LNCaP clone FGC (cell line): ENCODE measurements at regions not wholly inside any gene's neighbourhood (a gene's known extent, or its start where the extent isn't known, plus 50 kb on each side); places are given as distances from the start of the nearest gene placed in this dataset.

ENCODE experiments used
- DNase-seq: peaks from one replicate; pipeline ENCODE4 v3.0.0-alpha.2; 2011; ENCODE audit warnings: low read depth
- H3K4me3 ChIP-seq: 2 replicates; pipeline ENCODE4 v1.5.1; 2011; ENCODE audit warnings: mild to moderate bottlenecking, low read depth, low read length, control low read depth
- CTCF ChIP-seq: IDR thresholded peaks from 2 replicates; pipeline ENCODE4 v1.5.1; 2012; ENCODE audit warnings: mild to moderate bottlenecking; ENCODE audit not compliant: control insufficient read depth, insufficient read depth; ENCODE audit errors: extremely low read depth

DNA sequence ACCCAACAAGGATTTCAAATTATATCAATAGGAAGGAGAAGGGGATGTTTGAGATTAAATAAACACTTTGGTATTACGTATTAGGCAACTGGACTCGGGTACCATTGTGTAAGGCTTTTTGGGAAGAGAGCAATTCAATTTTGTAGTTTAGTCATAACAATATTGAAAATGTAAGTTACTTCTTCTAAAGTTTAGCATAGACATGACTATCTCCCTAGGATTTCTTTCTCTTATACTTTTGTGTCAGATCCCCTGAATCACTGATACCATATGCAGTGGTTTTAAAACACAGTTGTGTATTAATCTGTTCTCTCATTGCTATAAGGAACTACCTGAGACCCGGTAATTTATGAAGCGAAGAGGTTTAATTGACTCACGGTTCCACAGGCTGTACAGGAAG, 123.8 kb upstream of the FAM9C start:
- no peak for DNase-seq
- no peak for TF ChIP-seq CTCF
- no peak overlapping the region for H3K4me3 ChIP-seq

GRCh38 chrX:13167481-13168231, 123.2 kb upstream of the FAM9C start:
- DNase-seq = no peak
- H3K4me3 ChIP-seq = no peak overlapping the region
- no peak for TF ChIP-seq CTCF

- TF ChIP-seq CTCF = no peak
- DNase-seq = no peak
- H3K4me3 ChIP-seq = no peak overlapping the region
These were observed 121.1 kb upstream of the FAM9C start for GRCh38 chrX:13165266-13166189.

DNA sequence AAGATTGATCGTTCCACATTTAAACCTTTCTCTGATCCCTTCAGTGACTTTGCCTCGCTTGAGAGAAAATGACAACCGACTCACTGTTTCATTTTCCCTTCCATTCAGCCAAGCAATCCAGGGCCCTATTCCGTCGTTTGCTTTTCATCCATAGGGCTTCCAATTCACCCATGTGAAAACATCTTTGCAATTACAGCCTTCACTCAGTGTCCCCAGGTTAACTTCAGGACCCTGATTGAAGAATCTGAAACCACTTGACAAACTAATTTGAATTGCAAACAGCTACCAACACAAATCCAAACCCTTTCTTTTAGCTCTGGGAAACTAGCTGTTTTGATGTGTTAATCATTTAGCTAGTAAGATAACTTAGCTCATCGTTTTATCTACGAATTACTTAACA, 120.2 kb upstream of the FAM9C start:
- no peak overlapping the region for H3K4me3 ChIP-seq
- DNase-seq = no peak
- no peak for TF ChIP-seq CTCF

- TF ChIP-seq CTCF = no peak
- no peak for DNase-seq
- no peak overlapping the region for H3K4me3 ChIP-seq
These were observed 118.5 kb upstream of the FAM9C start for GRCh38 chrX:13162772-13163410.

DNA sequence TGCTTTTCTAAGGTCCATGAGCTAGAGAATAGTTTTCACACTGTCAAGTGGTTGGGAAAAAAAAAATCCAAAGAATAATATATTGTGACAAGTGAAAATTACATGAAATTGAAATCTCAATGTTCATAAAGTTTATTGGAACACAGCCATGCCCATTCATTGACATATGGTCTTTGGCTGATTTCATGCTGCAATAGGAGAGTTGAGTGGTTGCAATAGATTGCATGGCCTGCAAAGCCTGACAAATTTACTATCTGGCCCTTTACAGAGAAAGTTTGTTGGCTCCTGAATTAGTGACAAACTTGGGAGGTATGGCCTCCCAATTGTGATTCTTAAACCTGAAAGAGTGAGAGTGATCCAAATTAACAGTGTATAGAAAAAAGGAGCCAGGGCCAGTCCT, 115.5 kb upstream of the FAM9C start:
- no peak overlapping the region for H3K4me3 ChIP-seq
- no peak for TF ChIP-seq CTCF
- no peak for DNase-seq
